Testis (tissue), 2 donors: ENCODE measurements at regions not wholly inside any gene's neighbourhood (a gene's known extent, or its start where the extent isn't known, plus 50 kb on each side); places are given as distances from the start of the nearest gene placed in this dataset.

Experiments
- CTCF ChIP-seq, 3 experiments: fragments of 450-650 bp in 2 of 3; fragments of 200-600 bp in 1 of 3; sonication (generic) in 1 of 3; IDR thresholded peaks; one replicate each; pipeline ENCODE4 v1.5.1; 2016 to 2019; ENCODE audit warnings: antibody characterized with exemption in 3 of 3, mild to moderate bottlenecking in 2 of 3, moderate library complexity in 1 of 3
- POLR2A ChIP-seq: fragments of 450-650 bp; IDR thresholded peaks from one replicate; pipeline ENCODE4 v1.6.1; 2017; ENCODE audit warnings: antibody characterized with exemption, mild to moderate bottlenecking, moderate library complexity

DNA sequence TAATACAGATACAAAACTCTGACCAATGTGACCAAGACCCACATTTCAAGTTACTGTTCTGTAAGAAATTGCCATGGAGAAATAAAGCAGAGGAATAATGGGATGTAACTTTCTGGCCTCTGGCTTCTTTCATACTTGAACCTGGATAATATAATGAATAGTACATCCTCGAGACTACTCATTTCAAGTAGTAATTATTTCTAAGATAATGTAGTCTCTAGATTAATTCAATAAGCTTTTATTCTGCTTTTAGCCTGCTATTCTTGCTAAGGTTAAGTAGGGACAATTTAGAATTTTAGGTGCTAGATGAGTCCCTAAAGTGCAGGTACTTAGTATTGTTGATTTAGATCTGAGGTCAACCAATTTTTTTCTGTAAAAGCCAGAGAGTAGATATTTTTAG, 178.7 kb upstream of the IL15 start:
- TF ChIP-seq CTCF (IDR thresholded peaks at IDR 0.05) (no peak), POLR2A (no peak)
